ENCODE measurements at regions not wholly inside any gene's neighbourhood (a gene's known extent, or its start where the extent isn't known, plus 50 kb on each side); places are given as distances from the start of the nearest gene placed in this dataset.

DNA sequence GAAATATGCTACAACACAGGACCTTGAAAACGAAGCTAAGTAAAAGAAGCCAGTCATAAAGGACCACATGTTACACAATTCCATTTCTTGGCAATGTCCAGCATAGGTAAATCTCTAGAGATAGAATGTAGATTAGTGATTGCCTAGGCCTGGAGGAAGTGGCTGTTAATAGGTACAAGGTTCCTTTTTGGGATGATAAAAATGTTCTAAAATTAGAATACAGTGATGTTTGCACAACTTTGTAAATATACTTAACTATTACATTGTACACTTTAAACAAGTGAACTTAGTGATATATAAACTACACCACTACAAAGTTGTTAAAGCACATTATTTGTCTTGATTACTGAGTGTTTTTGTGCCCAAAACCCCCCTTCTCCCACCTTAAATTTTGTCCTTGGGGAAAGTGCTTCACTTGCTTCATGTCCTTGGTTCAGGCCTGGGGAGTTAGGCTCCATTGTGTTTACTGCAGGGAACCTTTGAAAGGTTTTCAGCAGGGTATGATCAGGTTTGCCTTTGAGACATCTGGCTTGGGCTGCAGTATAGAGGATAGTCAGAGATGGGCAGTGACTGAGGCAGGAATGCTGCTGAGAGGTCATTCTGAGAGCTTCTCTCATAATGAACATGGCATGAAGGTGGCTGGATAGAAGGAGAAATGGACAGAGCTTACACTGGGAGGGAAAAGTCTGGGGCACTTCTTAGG is 1052.6 kb downstream of the REEP3 start (continued):
- TF ChIP-seq, protein P1, sequence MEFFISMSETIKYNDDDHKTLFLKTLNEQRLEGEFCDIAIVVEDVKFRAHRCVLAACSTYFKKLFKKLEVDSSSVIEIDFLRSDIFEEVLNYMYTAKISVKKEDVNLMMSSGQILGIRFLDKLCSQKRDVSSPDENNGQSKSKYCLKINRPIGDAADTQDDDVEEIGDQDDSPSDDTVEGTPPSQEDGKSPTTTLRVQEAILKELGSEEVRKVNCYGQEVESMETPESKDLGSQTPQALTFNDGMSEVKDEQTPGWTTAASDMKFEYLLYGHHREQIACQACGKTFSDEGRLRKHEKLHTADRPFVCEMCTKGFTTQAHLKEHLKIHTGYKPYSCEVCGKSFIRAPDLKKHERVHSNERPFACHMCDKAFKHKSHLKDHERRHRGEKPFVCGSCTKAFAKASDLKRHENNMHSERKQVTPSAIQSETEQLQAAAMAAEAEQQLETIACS (CRISPR knock-in tag; IDR thresholded peaks at IDR 0.05), result no peak
- TF ChIP-seq SMAD1 (CRISPR knock-in tag; IDR thresholded peaks at IDR 0.05; ENCODE audit: borderline replicate concordance, low read depth) (no peak), ZNF572 (CRISPR knock-in tag; IDR thresholded peaks at IDR 0.05) (no peak), MIXL1 (CRISPR knock-in tag; IDR thresholded peaks at IDR 0.05) (peak; percentile 62; the same call in 1 of the 2 replicates), KAT8 (CRISPR knock-in tag; IDR thresholded peaks at IDR 0.05) (no peak), FOXJ3 (CRISPR knock-in tag; IDR thresholded peaks at IDR 0.05; ENCODE audit: borderline replicate concordance) (peak; percentile 45; the same call in 1 of the 2 replicates), ELF3 (CRISPR knock-in tag; IDR thresholded peaks at IDR 0.05) (peak; percentile 43; the same call in 1 of the 2 replicates), ZNF234 (CRISPR knock-in tag; conservative IDR thresholded peaks at IDR 0.05) (no peak), MXD4 (CRISPR knock-in tag; IDR thresholded peaks at IDR 0.05) (no peak), RFXAP (CRISPR knock-in tag; IDR thresholded peaks at IDR 0.05; ENCODE audit: borderline replicate concordance) (no peak), SRSF1 (optimal IDR thresholded peaks at IDR 0.05; ENCODE audit: low read depth, low read length) (no peak), AKAP8 (CRISPR knock-in tag; IDR thresholded peaks at IDR 0.05) (no peak), SRSF4 (IDR thresholded peaks at IDR 0.05; ENCODE audit: low read depth, low read length, poor library complexity, severe bottlenecking) (no peak), KLF16 (CRISPR knock-in tag; IDR thresholded peaks at IDR 0.05) (no peak)
- TF ChIP-seq, protein P2, sequence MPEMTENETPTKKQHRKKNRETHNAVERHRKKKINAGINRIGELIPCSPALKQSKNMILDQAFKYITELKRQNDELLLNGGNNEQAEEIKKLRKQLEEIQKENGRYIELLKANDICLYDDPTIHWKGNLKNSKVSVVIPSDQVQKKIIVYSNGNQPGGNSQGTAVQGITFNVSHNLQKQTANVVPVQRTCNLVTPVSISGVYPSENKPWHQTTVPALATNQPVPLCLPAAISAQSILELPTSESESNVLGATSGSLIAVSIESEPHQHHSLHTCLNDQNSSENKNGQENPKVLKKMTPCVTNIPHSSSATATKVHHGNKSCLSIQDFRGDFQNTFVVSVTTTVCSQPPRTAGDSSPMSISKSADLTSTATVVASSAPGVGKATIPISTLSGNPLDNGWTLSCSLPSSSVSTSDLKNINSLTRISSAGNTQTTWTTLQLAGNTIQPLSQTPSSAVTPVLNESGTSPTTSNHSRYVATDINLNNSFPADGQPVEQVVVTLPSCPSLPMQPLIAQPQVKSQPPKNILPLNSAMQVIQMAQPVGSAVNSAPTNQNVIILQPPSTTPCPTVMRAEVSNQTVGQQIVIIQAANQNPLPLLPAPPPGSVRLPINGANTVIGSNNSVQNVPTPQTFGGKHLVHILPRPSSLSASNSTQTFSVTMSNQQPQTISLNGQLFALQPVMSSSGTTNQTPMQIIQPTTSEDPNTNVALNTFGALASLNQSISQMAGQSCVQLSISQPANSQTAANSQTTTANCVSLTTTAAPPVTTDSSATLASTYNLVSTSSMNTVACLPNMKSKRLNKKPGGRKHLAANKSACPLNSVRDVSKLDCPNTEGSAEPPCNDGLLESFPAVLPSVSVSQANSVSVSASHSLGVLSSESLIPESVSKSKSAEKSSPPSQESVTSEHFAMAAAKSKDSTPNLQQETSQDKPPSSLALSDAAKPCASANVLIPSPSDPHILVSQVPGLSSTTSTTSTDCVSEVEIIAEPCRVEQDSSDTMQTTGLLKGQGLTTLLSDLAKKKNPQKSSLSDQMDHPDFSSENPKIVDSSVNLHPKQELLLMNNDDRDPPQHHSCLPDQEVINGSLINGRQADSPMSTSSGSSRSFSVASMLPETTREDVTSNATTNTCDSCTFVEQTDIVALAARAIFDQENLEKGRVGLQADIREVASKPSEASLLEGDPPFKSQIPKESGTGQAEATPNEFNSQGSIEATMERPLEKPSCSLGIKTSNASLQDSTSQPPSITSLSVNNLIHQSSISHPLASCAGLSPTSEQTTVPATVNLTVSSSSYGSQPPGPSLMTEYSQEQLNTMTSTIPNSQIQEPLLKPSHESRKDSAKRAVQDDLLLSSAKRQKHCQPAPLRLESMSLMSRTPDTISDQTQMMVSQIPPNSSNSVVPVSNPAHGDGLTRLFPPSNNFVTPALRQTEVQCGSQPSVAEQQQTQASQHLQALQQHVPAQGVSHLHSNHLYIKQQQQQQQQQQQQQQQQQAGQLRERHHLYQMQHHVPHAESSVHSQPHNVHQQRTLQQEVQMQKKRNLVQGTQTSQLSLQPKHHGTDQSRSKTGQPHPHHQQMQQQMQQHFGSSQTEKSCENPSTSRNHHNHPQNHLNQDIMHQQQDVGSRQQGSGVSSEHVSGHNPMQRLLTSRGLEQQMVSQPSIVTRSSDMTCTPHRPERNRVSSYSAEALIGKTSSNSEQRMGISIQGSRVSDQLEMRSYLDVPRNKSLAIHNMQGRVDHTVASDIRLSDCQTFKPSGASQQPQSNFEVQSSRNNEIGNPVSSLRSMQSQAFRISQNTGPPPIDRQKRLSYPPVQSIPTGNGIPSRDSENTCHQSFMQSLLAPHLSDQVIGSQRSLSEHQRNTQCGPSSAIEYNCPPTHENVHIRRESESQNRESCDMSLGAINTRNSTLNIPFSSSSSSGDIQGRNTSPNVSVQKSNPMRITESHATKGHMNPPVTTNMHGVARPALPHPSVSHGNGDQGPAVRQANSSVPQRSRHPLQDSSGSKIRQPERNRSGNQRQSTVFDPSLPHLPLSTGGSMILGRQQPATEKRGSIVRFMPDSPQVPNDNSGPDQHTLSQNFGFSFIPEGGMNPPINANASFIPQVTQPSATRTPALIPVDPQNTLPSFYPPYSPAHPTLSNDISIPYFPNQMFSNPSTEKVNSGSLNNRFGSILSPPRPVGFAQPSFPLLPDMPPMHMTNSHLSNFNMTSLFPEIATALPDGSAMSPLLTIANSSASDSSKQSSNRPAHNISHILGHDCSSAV (CRISPR knock-in tag; IDR thresholded peaks at IDR 0.05; ENCODE audit: borderline replicate concordance), result no peak
- TF ChIP-seq, protein P3, sequence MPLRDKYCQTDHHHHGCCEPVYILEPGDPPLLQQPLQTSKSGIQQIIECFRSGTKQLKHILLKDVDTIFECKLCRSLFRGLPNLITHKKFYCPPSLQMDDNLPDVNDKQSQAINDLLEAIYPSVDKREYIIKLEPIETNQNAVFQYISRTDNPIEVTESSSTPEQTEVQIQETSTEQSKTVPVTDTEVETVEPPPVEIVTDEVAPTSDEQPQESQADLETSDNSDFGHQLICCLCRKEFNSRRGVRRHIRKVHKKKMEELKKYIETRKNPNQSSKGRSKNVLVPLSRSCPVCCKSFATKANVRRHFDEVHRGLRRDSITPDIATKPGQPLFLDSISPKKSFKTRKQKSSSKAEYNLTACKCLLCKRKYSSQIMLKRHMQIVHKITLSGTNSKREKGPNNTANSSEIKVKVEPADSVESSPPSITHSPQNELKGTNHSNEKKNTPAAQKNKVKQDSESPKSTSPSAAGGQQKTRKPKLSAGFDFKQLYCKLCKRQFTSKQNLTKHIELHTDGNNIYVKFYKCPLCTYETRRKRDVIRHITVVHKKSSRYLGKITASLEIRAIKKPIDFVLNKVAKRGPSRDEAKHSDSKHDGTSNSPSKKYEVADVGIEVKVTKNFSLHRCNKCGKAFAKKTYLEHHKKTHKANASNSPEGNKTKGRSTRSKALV (CRISPR knock-in tag; IDR thresholded peaks at IDR 0.05), result no peak
- TF ChIP-seq, protein P4, sequence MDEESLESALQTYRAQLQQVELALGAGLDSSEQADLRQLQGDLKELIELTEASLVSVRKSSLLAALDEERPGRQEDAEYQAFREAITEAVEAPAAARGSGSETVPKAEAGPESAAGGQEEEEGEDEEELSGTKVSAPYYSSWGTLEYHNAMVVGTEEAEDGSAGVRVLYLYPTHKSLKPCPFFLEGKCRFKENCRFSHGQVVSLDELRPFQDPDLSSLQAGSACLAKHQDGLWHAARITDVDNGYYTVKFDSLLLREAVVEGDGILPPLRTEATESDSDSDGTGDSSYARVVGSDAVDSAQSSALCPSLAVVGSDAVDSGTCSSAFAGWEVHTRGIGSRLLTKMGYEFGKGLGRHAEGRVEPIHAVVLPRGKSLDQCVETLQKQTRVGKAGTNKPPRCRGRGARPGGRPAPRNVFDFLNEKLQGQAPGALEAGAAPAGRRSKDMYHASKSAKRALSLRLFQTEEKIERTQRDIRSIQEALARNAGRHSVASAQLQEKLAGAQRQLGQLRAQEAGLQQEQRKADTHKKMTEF (CRISPR knock-in tag; IDR thresholded peaks at IDR 0.05), result peak; percentile 63; the same call in 1 of the 2 replicates

Data from HepG2 (cell line).